HEK293 (cell line): ENCODE measurements at regions not wholly inside any gene's neighbourhood (a gene's known extent, or its start where the extent isn't known, plus 50 kb on each side); places are given as distances from the start of the nearest gene placed in this dataset.

Experiments
- CTCF ChIA-PET: fragments of 350-600 bp; formaldehyde crosslinking; extraction: SDS; loops from one replicate; lab custom pipeline; 2021; ENCODE audit warnings: antibody characterized with exemption; lab: Yijun Ruan, JAX
- POLR2A ChIA-PET: fragments of 300-600 bp; formaldehyde crosslinking; extraction: SDS; loops from one replicate; lab custom pipeline; 2020; ENCODE audit warnings: antibody characterized with exemption, inconsistent platforms; lab: Yijun Ruan, JAX
- H3K27ac ChIP-seq: fragments of 200-500 bp; sonication (Bioruptor generic); 2 replicates; pipeline ENCODE4 v1.5.1; 2014; ENCODE audit warnings: low read depth, low read length, control low read depth, inconsistent platforms; ENCODE audit errors: extremely low read depth
- H3K36me3 ChIP-seq, 2 experiments: fragments of 200-500 bp in 1 of 2; sonication (Bioruptor generic) in 1 of 2; 1 replicate in 1 of 2; 2 replicates in 1 of 2; pipeline ENCODE4 v1.5.1; 2014 to 2017; ENCODE audit warnings: inconsistent platforms in 2 of 2, low read length in 2 of 2; ENCODE audit not compliant: control insufficient read depth in 2 of 2, insufficient read depth in 1 of 2
- H3K4me1 ChIP-seq: fragments of 200-500 bp; sonication (Bioruptor generic); 2 replicates; pipeline ENCODE4 v1.5.1; 2014; ENCODE audit warnings: mild to moderate bottlenecking, low read length, inconsistent platforms; ENCODE audit not compliant: control insufficient read depth, insufficient read depth
- H3K4me3 ChIP-seq: 2 replicates; pipeline ENCODE4 v1.5.1; 2011; ENCODE audit warnings: low read depth, mild to moderate bottlenecking, control low read depth, low read length, moderate library complexity
- H3K9me3 ChIP-seq: fragments of 200-500 bp; sonication (Bioruptor generic); 2 replicates; pipeline ENCODE4 v1.5.1; 2014; ENCODE audit warnings: low read depth, low read length, inconsistent platforms; ENCODE audit not compliant: control insufficient read depth, insufficient read depth
- CTCF ChIP-seq: fragments of 450-650 bp; formaldehyde crosslinking; IDR thresholded peaks from 2 replicates; pipeline ENCODE4 v1.5.1; 2016; ENCODE audit warnings: missing biosample characterization, missing genetic modification characterization
- GLIS2 ChIP-seq: fragments of 450-650 bp; formaldehyde crosslinking; IDR thresholded peaks from 2 replicates; pipeline ENCODE4 v1.5.1; 2016; ENCODE audit warnings: missing biosample characterization, missing genetic modification characterization
- HOXA7 ChIP-seq: sonication (generic); formaldehyde crosslinking; IDR thresholded peaks from 2 replicates; pipeline ENCODE4 v1.8.1; 2022; ENCODE audit warnings: missing genetic modification reagents, borderline replicate concordance
- TCF7L2 ChIP-seq: IDR thresholded peaks from 2 replicates; pipeline ENCODE4 v1.6.1; 2011; ENCODE audit warnings: low read depth, mild to moderate bottlenecking, inconsistent platforms, low read length, moderate library complexity, borderline replicate concordance
- ZFP37 ChIP-seq: fragments of 450-650 bp; formaldehyde crosslinking; IDR thresholded peaks from 2 replicates; pipeline ENCODE4 v1.5.1; 2016; ENCODE audit warnings: missing biosample characterization, missing genetic modification characterization
- ZNF169 ChIP-seq: fragments of 450-650 bp; formaldehyde crosslinking; IDR thresholded peaks from 2 replicates; pipeline ENCODE4 v1.5.1; 2016; ENCODE audit warnings: missing biosample characterization, missing genetic modification characterization
- ZNF175 ChIP-seq: fragments of 450-650 bp; formaldehyde crosslinking; IDR thresholded peaks from 2 replicates; pipeline ENCODE4 v1.5.1; 2016; ENCODE audit warnings: missing biosample characterization, missing genetic modification characterization
- ZNF23 ChIP-seq: fragments of 450-650 bp; formaldehyde crosslinking; IDR thresholded peaks from 2 replicates; pipeline ENCODE4 v1.5.1; 2016; ENCODE audit warnings: missing biosample characterization, missing genetic modification characterization, borderline replicate concordance
- ZNF302 ChIP-seq: fragments of 450-650 bp; formaldehyde crosslinking; IDR thresholded peaks from 2 replicates; pipeline ENCODE4 v1.5.1; 2016; ENCODE audit warnings: missing biosample characterization, missing genetic modification characterization, low read depth
- ZNF473 ChIP-seq: fragments of 450-650 bp; formaldehyde crosslinking; IDR thresholded peaks from 2 replicates; pipeline ENCODE4 v1.5.1; 2017; ENCODE audit warnings: missing biosample characterization, missing genetic modification characterization
- ZNF513 ChIP-seq: fragments of 450-650 bp; IDR thresholded peaks from 2 replicates; pipeline ENCODE4 v1.5.1; 2018; ENCODE audit warnings: missing biosample characterization, missing genetic modification characterization
- ZNF560 ChIP-seq: fragments of 450-650 bp; formaldehyde crosslinking; IDR thresholded peaks from 2 replicates; pipeline ENCODE4 v1.5.1; 2017; ENCODE audit warnings: missing biosample characterization, missing genetic modification characterization, borderline replicate concordance
- ZNF629 ChIP-seq: fragments of 450-650 bp; formaldehyde crosslinking; IDR thresholded peaks from 2 replicates; pipeline ENCODE4 v1.5.1; 2017; ENCODE audit warnings: missing biosample characterization, missing genetic modification characterization
- ZNF707 ChIP-seq: fragments of 450-650 bp; formaldehyde crosslinking; IDR thresholded peaks from 2 replicates; pipeline ENCODE4 v1.5.1; 2016; ENCODE audit warnings: missing biosample characterization, missing genetic modification characterization
- ZNF76 ChIP-seq: fragments of 450-650 bp; formaldehyde crosslinking; IDR thresholded peaks from 2 replicates; pipeline ENCODE4; 2016; ENCODE audit warnings: low read depth, missing biosample characterization, missing genetic modification characterization, borderline replicate concordance
- ZNF791 ChIP-seq: fragments of 450-650 bp; formaldehyde crosslinking; IDR thresholded peaks from 2 replicates; pipeline ENCODE4 v1.5.1; 2016; ENCODE audit warnings: missing biosample characterization, missing genetic modification characterization
- ZNF837 ChIP-seq: fragments of 450-650 bp; formaldehyde crosslinking; IDR thresholded peaks from 2 replicates; pipeline ENCODE4 v1.5.1; 2016; ENCODE audit warnings: missing biosample characterization, missing genetic modification characterization
- ZSCAN30 ChIP-seq: fragments of 450-650 bp; IDR thresholded peaks from 2 replicates; pipeline ENCODE4 v1.5.1; 2018; ENCODE audit warnings: missing biosample characterization, mild to moderate bottlenecking, missing genetic modification characterization, moderate library complexity
- TF ChIP-seq, protein P1 (sequence below): fragments of 450-650 bp; formaldehyde crosslinking; IDR thresholded peaks from 2 replicates; pipeline ENCODE4 v1.5.1; 2016; ENCODE audit warnings: missing biosample characterization, missing genetic modification characterization
- TF ChIP-seq, protein P2 (sequence below): fragments of 450-650 bp; formaldehyde crosslinking; IDR thresholded peaks from 2 replicates; pipeline ENCODE4 v1.5.1; 2017; ENCODE audit warnings: missing biosample characterization, missing genetic modification characterization

DNA sequence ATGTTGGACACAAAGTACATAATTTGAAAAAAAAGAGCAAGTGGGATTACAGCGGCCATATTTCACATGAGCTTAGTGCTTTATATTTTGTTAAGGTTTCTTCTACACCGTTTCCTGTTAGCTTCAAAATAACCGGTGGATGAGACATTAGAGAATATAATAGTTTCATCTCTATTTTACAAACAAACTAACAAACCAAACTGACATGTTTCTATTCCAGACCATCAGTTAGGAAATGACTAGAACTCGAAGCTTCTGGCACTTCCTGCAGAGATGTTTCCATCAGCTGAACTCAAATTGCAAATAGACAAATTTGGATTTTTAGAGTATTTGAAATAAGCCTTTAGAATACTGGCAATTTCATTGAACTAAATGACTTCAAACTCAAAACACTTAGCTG lies 86.5 kb downstream of the MTRR start:
- TF ChIP-seq ZNF302 (no peak), ZNF473 (tag by site-specific recombination) (no peak), TCF7L2 (no peak)
- TF ChIP-seq, protein P1, sequence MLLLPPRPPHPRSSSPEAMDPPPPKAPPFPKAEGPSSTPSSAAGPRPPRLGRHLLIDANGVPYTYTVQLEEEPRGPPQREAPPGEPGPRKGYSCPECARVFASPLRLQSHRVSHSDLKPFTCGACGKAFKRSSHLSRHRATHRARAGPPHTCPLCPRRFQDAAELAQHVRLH, result no peak
- H3K4me3 ChIP-seq, result no peak overlapping the region
- no peaks in the 10 kb centered on the region for H3K9me3 ChIP-seq
- CTCF ChIA-PET, result interaction anchor here (0.6 to 1.8 kb wide), 2 partner anchors 27 to 765 kb away, joined by 4 to 7 read pairs; no protein-coding TSS in a partner anchor
- no peaks in the 10 kb centered on the region for H3K4me1 ChIP-seq
- no peaks in the 10 kb centered on the region for H3K36me3 ChIP-seq
- no peak overlapping the region for H3K27ac ChIP-seq
- POLR2A ChIA-PET, result no interaction called here

DNA sequence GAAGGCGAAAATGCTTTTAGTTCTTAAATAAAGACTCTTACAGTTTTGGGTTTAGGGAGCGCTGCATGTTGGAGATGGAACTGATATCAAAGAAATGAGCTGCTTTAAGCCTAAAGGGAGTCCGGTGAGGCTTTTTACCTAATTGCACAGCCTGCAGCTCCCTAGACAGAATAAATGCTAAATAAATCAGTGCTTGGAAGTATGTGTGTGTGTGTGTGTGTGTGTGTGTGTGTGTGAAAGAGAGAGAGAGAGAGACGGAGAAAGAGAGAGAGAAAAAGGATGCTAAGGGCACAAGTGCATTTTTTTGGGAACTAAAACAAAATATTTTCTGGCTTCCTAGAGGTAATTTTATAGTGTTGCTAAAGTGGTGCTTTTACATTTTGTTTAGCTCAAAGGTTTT lies 88.4 kb downstream of the MTRR start:
- Histone ChIP-seq H3K4me3 (no peak overlapping the region), H3K36me3 (no peaks in the 10 kb centered on the region), H3K4me1 (no peaks in the 10 kb centered on the region), H3K27ac (no peak overlapping the region), H3K9me3 (no peaks in the 10 kb centered on the region)
- POLR2A ChIA-PET, result no interaction called here
- no peak for TF ChIP-seq ZNF707
- TF ChIP-seq ZNF169, result no peak
- TF ChIP-seq ZNF513 (tag by site-specific recombination), result no peak
- no peak for TF ChIP-seq ZNF76 (tag by site-specific recombination)
- TF ChIP-seq ZNF560 (tag by site-specific recombination), result no peak
- CTCF ChIA-PET, result interaction anchor here (0.6 kb wide), 1 partner anchor 29 kb away, joined by 4 read pairs; no protein-coding TSS in a partner anchor

- no peak overlapping the region for H3K27ac ChIP-seq
- TF ChIP-seq ZFP37 (tag by site-specific recombination), result no peak
- TF ChIP-seq, protein P2, sequence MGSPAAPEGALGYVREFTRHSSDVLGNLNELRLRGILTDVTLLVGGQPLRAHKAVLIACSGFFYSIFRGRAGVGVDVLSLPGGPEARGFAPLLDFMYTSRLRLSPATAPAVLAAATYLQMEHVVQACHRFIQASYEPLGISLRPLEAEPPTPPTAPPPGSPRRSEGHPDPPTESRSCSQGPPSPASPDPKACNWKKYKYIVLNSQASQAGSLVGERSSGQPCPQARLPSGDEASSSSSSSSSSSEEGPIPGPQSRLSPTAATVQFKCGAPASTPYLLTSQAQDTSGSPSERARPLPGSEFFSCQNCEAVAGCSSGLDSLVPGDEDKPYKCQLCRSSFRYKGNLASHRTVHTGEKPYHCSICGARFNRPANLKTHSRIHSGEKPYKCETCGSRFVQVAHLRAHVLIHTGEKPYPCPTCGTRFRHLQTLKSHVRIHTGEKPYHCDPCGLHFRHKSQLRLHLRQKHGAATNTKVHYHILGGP (tag by site-specific recombination), result no peak
- TF ChIP-seq CTCF (tag by site-specific recombination), result no peak
- TF ChIP-seq ZNF791 (tag by site-specific recombination), result no peak
- H3K4me1 ChIP-seq, result no peaks in the 10 kb centered on the region
- H3K4me3 ChIP-seq, result no peak overlapping the region
- CTCF ChIA-PET, result no interaction called here
- H3K9me3 ChIP-seq, result no peaks in the 10 kb centered on the region
- POLR2A ChIA-PET, result no interaction called here
- no peaks in the 10 kb centered on the region for H3K36me3 ChIP-seq
These were observed 91.2 kb downstream of the MTRR start for GRCh38 chr5:7960142-7960541.

DNA sequence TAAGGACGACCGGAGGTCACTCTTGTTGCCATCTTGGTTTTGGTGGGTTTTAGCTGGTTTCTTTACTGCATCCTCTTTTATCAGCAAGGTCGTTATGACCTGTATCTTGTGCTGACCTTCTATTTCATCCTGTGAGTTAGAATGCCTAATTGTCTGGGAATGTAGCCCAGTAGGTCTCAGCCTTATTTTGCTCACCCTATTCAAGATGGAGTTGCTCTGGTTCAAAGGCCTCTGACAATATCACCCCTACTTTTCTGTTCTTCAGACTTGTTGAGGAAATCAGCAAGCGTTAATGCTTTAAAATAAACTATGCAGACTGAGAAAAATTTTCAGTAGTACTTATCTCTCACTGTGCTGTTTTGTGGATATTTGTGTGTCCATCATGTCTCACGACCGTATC lies 92.6 kb downstream of the MTRR start:
- H3K9me3 ChIP-seq, result no peaks in the 10 kb centered on the region
- TF ChIP-seq ZNF837 (no peak), ZNF23 (no peak), ZSCAN30 (tag by site-specific recombination) (no peak), HOXA7 (no peak), ZNF175 (tag by site-specific recombination) (no peak), GLIS2 (tag by site-specific recombination) (no peak), ZNF629 (tag by site-specific recombination) (no peak)
- H3K27ac ChIP-seq, result no peak overlapping the region
- CTCF ChIA-PET, result no interaction called here
- H3K36me3 ChIP-seq, result no peaks in the 10 kb centered on the region
- no peaks in the 10 kb centered on the region for H3K4me1 ChIP-seq
- H3K4me3 ChIP-seq, result no peak overlapping the region
- POLR2A ChIA-PET, result no interaction called here
